ENCODE measurements at regions not wholly inside any gene's neighbourhood (a gene's known extent, or its start where the extent isn't known, plus 50 kb on each side); places are given as distances from the start of the nearest gene placed in this dataset.
A peak's percentile ranks its signal among the peaks of the same experiment; 100 is the strongest.

- ATAC-seq (no peak), DNase-seq (no peak), FAIRE-seq (no peak)
- no peaks in the 10 kb centered on the region for H3K27me3 ChIP-seq
- TF ChIP-seq CTCF (IDR thresholded peaks at IDR 0.05): no peak
- H3K9me3 ChIP-seq: no peaks in the 10 kb centered on the region
- H3K36me3 ChIP-seq: no peaks in the 10 kb centered on the region
- H3K4me3 ChIP-seq: no peak overlapping the region
- H3K27ac ChIP-seq: no peak overlapping the region
- 90 to 91% methylated on average over 2 of the region's 2 CpGs for WGBS, 2 donors
- peaks cover 0 to 4% (median 0%) of the 10 kb centered on the region in 3 donors for H3K4me1 ChIP-seq
- intact Hi-C loops (cut with DNase I): no loop called here
These were observed 158.4 kb downstream of the IPO8 start for GRCh38 chr12:30537228-30537627.

DNA sequence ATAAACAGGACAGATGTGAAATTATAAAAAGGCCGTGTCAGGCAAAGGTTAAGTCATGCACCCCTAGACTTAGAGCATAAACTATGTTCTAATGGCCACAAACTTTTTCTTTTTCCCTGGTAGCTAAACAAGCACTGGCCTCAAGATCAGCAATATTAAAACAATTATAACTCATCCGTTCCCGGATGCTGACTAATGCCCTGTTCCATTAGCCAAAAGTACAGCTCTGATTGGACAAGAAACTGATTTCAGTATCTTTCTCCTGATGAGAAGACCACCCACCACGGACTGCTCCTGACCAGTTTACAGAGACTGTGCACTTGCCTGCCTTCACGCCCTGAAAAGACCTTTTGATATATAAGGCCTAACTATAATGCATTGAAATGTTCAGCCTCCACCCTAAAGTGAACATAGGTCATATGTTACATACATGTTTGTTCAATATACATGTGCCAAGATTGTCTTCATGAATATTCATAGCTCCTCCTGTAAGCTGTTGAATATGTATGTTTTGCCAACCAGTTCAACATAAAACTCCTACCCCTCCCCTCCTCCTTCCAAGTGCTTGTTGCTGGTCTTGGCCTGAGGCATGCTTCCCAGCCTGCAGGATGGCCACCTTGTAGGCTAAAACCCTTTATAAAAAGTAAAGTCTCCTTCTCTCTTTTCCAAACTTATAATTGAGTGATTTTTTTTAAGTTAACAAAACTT lies 162.0 kb downstream of the IPO8 start:
- TF ChIP-seq CTCF (IDR thresholded peaks at IDR 0.05): no peak
- Histone ChIP-seq H3K4me1 (peaks cover 0 to 19% (median 7%) of the 10 kb centered on the region in 3 donors), H3K36me3 (no peaks in the 10 kb centered on the region), H3K27me3 (no peaks in the 10 kb centered on the region), H3K4me3 (no peak overlapping the region), H3K27ac (no peak overlapping the region), H3K9me3 (no peaks in the 10 kb centered on the region)
- intact Hi-C loops (cut with DNase I): no loop called here
- no peak for DNase-seq
- WGBS, 2 donors: 72 to 81% methylated on average over 5 of the region's 5 CpGs
- no peak for FAIRE-seq
- ATAC-seq: no peak

DNA sequence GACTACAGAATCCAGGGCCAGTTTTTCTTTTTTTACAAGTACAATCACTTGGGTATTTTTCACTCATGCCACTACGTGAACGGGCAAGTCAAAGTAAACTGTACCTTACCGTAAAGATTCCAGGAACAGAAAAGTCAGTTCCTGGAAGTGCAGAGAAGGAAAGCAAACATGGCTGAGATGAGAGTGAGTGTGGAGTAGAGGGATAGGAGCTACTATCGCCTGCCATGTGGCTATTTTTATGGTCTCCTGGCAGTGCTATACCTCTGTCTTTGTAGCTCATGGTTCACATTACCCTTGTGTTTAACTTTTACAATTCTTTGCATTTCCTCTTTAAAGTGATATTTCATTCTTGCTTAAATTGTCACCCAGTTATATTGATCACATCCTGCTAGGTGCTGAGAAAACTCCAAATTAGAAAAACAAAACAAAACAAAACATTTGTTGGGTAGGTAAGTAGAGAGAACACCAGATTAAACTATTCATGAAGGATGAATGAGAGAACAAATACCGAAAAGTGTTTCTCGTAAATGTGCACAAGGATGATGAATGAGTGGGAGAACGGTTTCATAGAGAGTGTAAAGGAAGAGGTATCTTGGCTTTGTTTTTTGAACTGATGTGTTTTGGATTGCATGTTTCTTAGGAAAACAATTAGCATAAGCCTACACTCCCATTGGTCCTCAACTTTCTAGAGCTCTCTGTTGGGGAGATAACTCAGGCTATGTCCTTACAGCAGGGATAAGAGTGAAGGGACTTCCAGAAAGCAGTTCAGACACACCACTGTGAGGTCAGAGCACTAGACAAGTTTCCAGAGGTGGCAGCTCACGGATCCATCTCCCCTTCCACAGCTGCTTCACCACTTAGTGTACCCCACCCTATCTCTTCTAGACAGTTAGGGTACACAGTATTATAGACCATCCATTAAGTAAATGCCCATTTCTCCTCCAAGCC lies 163.7 kb downstream of the IPO8 start:
- Histone ChIP-seq H3K4me3 (no peak overlapping the region), H3K27ac (peak overlapping the region in 2 of 4 donors; percentile 16 to 56), H3K27me3 (no peaks in the 10 kb centered on the region), H3K9me3 (no peaks in the 10 kb centered on the region), H3K36me3 (no peaks in the 10 kb centered on the region), H3K4me1 (peaks cover 0 to 19% (median 7%) of the 10 kb centered on the region in 3 donors)
- no peak for FAIRE-seq
- peak; percentile 40 to 83 (median 68) for ATAC-seq
- no peak for DNase-seq
- TF ChIP-seq CTCF (IDR thresholded peaks at IDR 0.05): no peak
- WGBS, 2 donors: 64 to 69% methylated on average over 8 of the region's 8 CpGs
- intact Hi-C loops (cut with DNase I): no loop called here

DNA sequence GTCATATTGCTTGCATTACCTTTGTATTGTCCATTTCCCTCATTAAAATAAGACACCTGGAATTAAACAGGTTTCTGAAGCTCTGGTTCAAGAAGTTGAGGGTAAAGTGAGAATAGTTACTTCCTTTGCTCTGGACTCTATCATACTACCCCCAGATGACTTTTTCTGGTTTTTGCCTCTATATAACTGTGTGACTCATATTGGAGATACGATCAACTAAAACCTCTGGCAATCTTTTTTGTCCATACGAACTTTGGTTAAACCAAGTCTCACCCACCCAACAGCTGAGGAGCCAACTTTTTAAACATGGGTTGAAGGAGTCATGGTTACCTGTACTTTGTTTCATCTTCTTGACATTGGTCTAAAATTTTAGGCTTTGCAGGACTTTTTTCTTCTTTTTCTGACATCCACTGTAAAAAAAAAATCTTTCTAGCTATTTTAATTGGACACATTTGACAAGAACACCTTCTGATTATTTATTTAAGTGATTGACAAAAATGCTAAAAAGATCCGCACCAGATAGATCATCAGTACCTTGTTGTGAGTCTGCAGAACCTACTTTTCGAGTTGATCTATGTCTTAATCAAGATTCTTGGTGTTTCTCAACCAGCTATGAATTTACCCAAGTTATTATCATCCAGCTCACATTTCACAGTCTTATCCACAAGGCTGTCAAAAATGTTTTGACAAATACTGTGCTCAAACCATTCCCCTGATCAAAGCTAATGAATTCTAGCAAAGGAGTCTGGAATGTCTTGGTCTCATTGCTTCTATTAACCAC lies 166.0 kb downstream of the IPO8 start:
- H3K36me3 ChIP-seq: no peaks in the 10 kb centered on the region
- 73 to 74% methylated on average over 4 of the region's 4 CpGs for WGBS, 2 donors
- peaks cover 2 to 19% (median 7%) of the 10 kb centered on the region in 3 donors for H3K4me1 ChIP-seq
- no peaks in the 10 kb centered on the region for H3K27me3 ChIP-seq
- no peak for TF ChIP-seq CTCF (IDR thresholded peaks at IDR 0.05)
- no peaks in the 10 kb centered on the region for H3K9me3 ChIP-seq
- no peak overlapping the region for H3K27ac ChIP-seq
- FAIRE-seq (no peak), ATAC-seq (no peak), DNase-seq (no peak)
- intact Hi-C loops (cut with DNase I): no loop called here
- H3K4me3 ChIP-seq: no peak overlapping the region
